Kidney (tissue), 13 donors: ENCODE measurements at regions not wholly inside any gene's neighbourhood (a gene's known extent, or its start where the extent isn't known, plus 50 kb on each side); places are given as distances from the start of the nearest gene placed in this dataset.

Experiments used
- DNase-seq, 5 donors: peaks; one replicate each; pipeline ENCODE4 v3.0.0-alpha.2; 2013 to 2020
- FAIRE-seq: peaks from 2 replicates; lab custom pipeline; 2012; peaks lifted over from hg19 to GRCh38; lab: Jason Lieb, UNC
- H3K27ac ChIP-seq, 2 donors: one replicate each; pipeline ENCODE4 v1.7.0; 2013; ENCODE audit warnings: low read depth in 2 of 2, low read length in 2 of 2, inconsistent platforms in 1 of 2
- H3K27me3 ChIP-seq: one replicate; pipeline ENCODE4 v1.7.1; 2013; ENCODE audit warnings: low read length, inconsistent platforms; ENCODE audit not compliant: control insufficient read depth, insufficient read depth
- H3K36me3 ChIP-seq, 3 donors: one replicate each; pipeline versions ENCODE4 v1.7.0 to v1.7.1; 2013; ENCODE audit warnings: low read length in 3 of 3, control low read depth in 1 of 3, inconsistent platforms in 1 of 3; ENCODE audit not compliant: insufficient read depth in 3 of 3, control insufficient read depth in 2 of 3
- H3K4me1 ChIP-seq, 3 donors: one replicate each; pipeline versions ENCODE4 v1.7.0 to v1.7.1; 2013; ENCODE audit warnings: low read length in 3 of 3, inconsistent platforms in 1 of 3, low read depth in 1 of 3; ENCODE audit not compliant: control insufficient read depth in 2 of 3, insufficient read depth in 2 of 3
- H3K4me3 ChIP-seq, 3 donors: one replicate each; pipeline versions ENCODE4 v1.7.0 to v1.8.1; 2013; ENCODE audit warnings: low read length in 3 of 3, control low read depth in 1 of 3, inconsistent platforms in 1 of 3
- H3K9ac ChIP-seq, 3 donors: one replicate each; pipeline versions ENCODE4 v1.7.0 to v1.7.1; 2013; ENCODE audit warnings: low read length in 3 of 3, control low read depth in 1 of 3, inconsistent platforms in 1 of 3
- H3K9me3 ChIP-seq, 3 donors: one replicate each; pipeline versions ENCODE4 v1.7.0 to v1.7.1; 2013; ENCODE audit warnings: low read length in 3 of 3, control low read depth in 1 of 3, inconsistent platforms in 1 of 3; ENCODE audit not compliant: control insufficient read depth in 2 of 3, insufficient read depth in 1 of 3
- CTCF ChIP-seq: IDR thresholded peaks from 3 replicates; pipeline ENCODE4 v1.5.1; 2012; ENCODE audit warnings: mild to moderate bottlenecking, moderate library complexity, borderline replicate concordance; ENCODE audit not compliant: insufficient read depth; ENCODE audit errors: extremely low read depth
- intact Hi-C: fragments of 100-400 bp; cut with DNase I; formaldehyde crosslinking; loops from one replicate; pipeline ENCODE4 v1.11.1; 2022
- donor health status: control.
- donor health status: control.
- donor health status: control.
- donor health status: control.
- donor health status: control.
- donor health status: DM: yes; HTN: yes; CAD: no.
- donor health status: Normal renal cell carcinoma (clear cell type).

DNA sequence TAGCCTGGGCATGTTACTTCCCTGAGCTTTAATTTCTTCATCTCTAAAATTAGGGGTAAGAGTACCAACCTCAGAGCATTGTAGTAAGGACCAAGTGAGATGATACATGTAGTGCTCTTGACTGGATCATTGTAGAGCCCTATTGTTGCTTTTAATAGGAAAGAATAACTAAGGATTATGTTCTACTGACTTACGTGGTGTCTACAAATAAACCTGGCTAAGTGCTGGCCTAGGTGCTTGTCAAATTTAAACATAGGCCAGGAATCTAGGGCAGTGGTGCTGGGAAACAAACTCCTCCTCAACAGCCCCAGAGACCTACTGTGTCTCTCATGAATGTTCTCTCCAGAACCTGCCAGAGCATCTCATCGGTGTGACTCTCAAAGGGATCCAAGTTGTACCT, 69.4 kb downstream of the ABCC12 start:
- DNase-seq, result no peak
- H3K9ac ChIP-seq, result no peak overlapping the region
- no peaks in the 10 kb centered on the region for H3K27me3 ChIP-seq
- no peaks in the 10 kb centered on the region for H3K4me1 ChIP-seq
- no peaks in the 10 kb centered on the region for H3K9me3 ChIP-seq
- FAIRE-seq, result no peak
- no peak overlapping the region for H3K27ac ChIP-seq
- no peak for TF ChIP-seq CTCF
- H3K4me3 ChIP-seq, result no peak overlapping the region
- no peaks in the 10 kb centered on the region for H3K36me3 ChIP-seq
- intact Hi-C loops, result no loop called here

DNA sequence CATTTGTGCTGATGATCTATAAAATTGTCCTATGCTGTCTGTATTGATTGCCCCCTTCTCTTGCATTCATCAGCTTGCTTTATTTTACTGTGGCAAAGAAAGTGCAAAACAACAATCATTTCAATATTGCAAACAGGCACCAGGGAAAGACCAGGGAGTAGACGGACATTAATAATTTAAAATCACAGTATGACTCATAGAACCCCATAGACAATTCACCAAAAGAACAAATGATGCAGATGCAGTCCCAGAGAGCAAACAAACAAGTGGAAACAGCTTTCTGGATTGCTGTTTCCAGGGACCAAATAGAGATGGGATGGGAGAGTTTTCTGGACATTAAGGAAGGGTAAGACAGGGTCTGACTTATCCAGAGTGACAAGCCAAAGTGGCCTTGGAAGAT, 70.1 kb downstream of the ABCC12 start:
- intact Hi-C loops, result no loop called here
- DNase-seq (no peak), FAIRE-seq (no peak)
- Histone ChIP-seq H3K27ac (no peak overlapping the region), H3K4me3 (no peak overlapping the region), H3K36me3 (no peaks in the 10 kb centered on the region), H3K27me3 (no peaks in the 10 kb centered on the region), H3K9ac (no peak overlapping the region), H3K9me3 (no peaks in the 10 kb centered on the region), H3K4me1 (no peaks in the 10 kb centered on the region)
- TF ChIP-seq CTCF, result no peak

- H3K27ac ChIP-seq, result no peak overlapping the region
- no peaks in the 10 kb centered on the region for H3K36me3 ChIP-seq
- H3K9ac ChIP-seq, result no peak overlapping the region
- FAIRE-seq, result no peak
- no peaks in the 10 kb centered on the region for H3K4me1 ChIP-seq
- H3K4me3 ChIP-seq, result no peak overlapping the region
- intact Hi-C loops, result no loop called here
- no peaks in the 10 kb centered on the region for H3K27me3 ChIP-seq
- no peak for TF ChIP-seq CTCF
- no peaks in the 10 kb centered on the region for H3K9me3 ChIP-seq
- DNase-seq, result no peak
Observed at GRCh38 chr16:48084826-48085225, 71.0 kb downstream of the ABCC12 start.

DNA sequence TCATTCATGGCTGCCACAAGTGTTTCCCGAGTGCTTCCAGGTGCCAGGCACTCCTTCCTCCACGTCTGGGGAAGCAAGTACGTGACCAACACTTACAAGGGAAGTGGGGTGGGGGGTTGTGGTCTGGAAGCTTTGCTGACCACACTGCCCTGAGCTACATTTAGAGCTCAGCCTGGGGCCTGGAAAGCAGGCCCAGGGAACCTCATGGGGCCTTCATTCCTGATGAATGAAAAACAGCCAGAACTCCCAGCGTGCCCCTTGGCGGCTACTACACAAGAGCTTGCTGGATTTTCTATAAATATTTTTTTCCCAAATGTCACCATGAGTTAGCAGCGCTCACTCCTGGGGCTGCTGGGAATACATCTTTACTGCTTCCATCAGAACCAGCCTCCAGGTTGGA, 73.3 kb downstream of the ABCC12 start:
- no peak overlapping the region for H3K9ac ChIP-seq
- FAIRE-seq (no peak), DNase-seq (peak in 3 of 5 donors; percentile 12 to 38 (median 19))
- no peak overlapping the region for H3K27ac ChIP-seq
- H3K4me3 ChIP-seq, result no peak overlapping the region
- no peaks in the 10 kb centered on the region for H3K36me3 ChIP-seq
- intact Hi-C loops, result no loop called here
- no peak for TF ChIP-seq CTCF
- no peaks in the 10 kb centered on the region for H3K9me3 ChIP-seq
- H3K4me1 ChIP-seq, result no peaks in the 10 kb centered on the region
- H3K27me3 ChIP-seq, result no peaks in the 10 kb centered on the region
